Breast epithelium (tissue), 4 donors: ENCODE measurements at regions not wholly inside any gene's neighbourhood (a gene's known extent, or its start where the extent isn't known, plus 50 kb on each side); places are given as distances from the start of the nearest gene placed in this dataset.

Source experiments
- DNase-seq, 2 donors: peaks; one replicate each; pipeline ENCODE4 v3.0.0-alpha.2; 2019; ENCODE audit warnings: low spot score in 2 of 2
- H3K27ac ChIP-seq, 2 donors: fragments of 200-600 bp; sonication (generic) in 1 of 2; one replicate each; pipeline ENCODE4 v1.5.1; 2016 to 2019; ENCODE audit warnings: mild to moderate bottlenecking in 1 of 2
- H3K27me3 ChIP-seq, 2 donors: fragments of 200-600 bp; sonication (generic) in 1 of 2; one replicate each; pipeline versions ENCODE4 v1.5.1 to v1.6.0; 2017 to 2019; ENCODE audit warnings: control low read depth in 1 of 2, mild to moderate bottlenecking in 1 of 2
- H3K36me3 ChIP-seq: fragments of 200-600 bp; one replicate; pipeline ENCODE4 v1.5.1; 2019
- H3K4me1 ChIP-seq, 2 donors: fragments of 200-600 bp; sonication (generic); one replicate each; pipeline ENCODE4 v1.5.1; 2016 to 2019; ENCODE audit warnings: control low read depth in 1 of 2
- H3K4me3 ChIP-seq, 3 donors: fragments of 200-600 bp; sonication (generic); 1 replicate in 2 of 3; 2 replicates in 1 of 3; pipeline ENCODE4 v1.5.1; 2016 to 2019; ENCODE audit warnings: mild to moderate bottlenecking in 3 of 3, moderate library complexity in 2 of 3
- H3K9me3 ChIP-seq, 2 donors: fragments of 200-600 bp; sonication (generic) in 1 of 2; one replicate each; pipeline ENCODE4 v1.5.1; 2016 to 2019; ENCODE audit warnings: control low read depth in 1 of 2
- CTCF ChIP-seq, 3 donors: fragments of 450-650 bp; IDR thresholded peaks; one replicate each; pipeline ENCODE4 v1.5.1; 2016 to 2017; ENCODE audit warnings: antibody characterized with exemption in 3 of 3, mild to moderate bottlenecking in 3 of 3, moderate library complexity in 3 of 3
- POLR2A ChIP-seq: fragments of 450-650 bp; IDR thresholded peaks from one replicate; pipeline ENCODE4 v1.6.1; 2016; ENCODE audit warnings: antibody characterized with exemption, mild to moderate bottlenecking, moderate library complexity
- POLR2AphosphoS5 ChIP-seq, 3 donors: sonication (generic); formaldehyde crosslinking; IDR thresholded peaks; one replicate each; pipeline ENCODE4 v1.6.1; 2017; ENCODE audit warnings: antibody characterized with exemption in 3 of 3
- intact Hi-C: fragments of 100-400 bp; cut with DNase I; formaldehyde crosslinking; loops from one replicate; pipeline ENCODE4 v1.15.1; 2023; ENCODE audit warnings: low total_unique reads

DNA sequence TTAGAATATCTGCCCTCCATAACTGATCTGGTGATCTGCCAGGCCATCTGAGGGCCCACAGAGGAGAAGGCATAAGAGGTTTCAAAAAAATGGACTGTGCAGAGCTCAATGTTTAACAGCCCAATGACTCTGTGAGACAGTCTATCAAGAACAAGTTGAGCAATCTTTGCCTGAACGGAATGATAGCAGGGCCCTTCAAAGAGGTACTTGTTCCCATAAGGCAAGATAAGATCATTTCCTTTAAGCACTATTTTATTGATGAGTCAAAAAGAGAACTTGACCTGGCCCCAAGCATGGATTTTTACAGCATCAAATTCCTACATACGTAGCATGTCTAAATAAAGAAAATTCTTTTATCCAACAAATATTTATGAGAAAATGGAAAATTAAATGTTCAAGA, 182.8 kb downstream of the IDS start:
- no peak for TF ChIP-seq POLR2A
- no peak for TF ChIP-seq CTCF (IDR thresholded peaks at IDR 0.05)
- no peak for TF ChIP-seq POLR2AphosphoS5 (IDR thresholded peaks at IDR 0.05)
- H3K4me3 ChIP-seq = no peak overlapping the region
- no peak for DNase-seq
- no peaks in the 10 kb centered on the region for H3K27me3 ChIP-seq
- H3K36me3 ChIP-seq = no peaks in the 10 kb centered on the region
- intact Hi-C loops = no loop called here
- no peaks in the 10 kb centered on the region for H3K9me3 ChIP-seq
- H3K27ac ChIP-seq = no peak overlapping the region
- H3K4me1 ChIP-seq = no peaks in the 10 kb centered on the region

DNA sequence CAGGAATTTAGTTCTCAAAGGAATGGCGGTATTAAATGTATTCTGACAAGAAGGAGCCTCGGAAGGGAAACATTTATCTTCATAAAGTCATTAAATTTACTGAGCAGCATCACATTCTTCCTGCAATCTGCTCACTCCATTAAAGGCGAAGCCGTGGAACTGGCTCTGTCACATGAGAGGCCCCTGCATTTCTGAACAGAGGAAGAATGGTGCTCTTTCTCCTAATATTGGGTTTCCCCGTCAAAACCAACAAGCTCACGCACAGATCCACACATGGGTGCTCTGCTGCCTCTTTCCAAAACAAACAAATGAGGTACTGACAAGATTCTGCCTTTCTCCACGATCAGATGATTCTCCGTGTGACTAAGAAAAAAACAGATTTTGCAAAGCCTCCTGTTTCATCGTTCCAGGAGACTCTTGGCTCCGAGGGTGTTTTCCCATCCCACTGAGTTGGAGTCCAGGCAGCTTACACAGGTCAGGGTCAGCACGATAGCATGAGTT, 191.2 kb downstream of the IDS start:
- H3K27me3 ChIP-seq = no peaks in the 10 kb centered on the region
- no peak for DNase-seq
- H3K9me3 ChIP-seq = no peaks in the 10 kb centered on the region
- intact Hi-C loops = no loop called here
- no peaks in the 10 kb centered on the region for H3K36me3 ChIP-seq
- TF ChIP-seq POLR2A (no peak), CTCF (IDR thresholded peaks at IDR 0.05) (no peak), POLR2AphosphoS5 (IDR thresholded peaks at IDR 0.05) (no peak)
- H3K4me1 ChIP-seq = no peaks in the 10 kb centered on the region
- H3K27ac ChIP-seq = no peak overlapping the region
- H3K4me3 ChIP-seq = no peak overlapping the region

DNA sequence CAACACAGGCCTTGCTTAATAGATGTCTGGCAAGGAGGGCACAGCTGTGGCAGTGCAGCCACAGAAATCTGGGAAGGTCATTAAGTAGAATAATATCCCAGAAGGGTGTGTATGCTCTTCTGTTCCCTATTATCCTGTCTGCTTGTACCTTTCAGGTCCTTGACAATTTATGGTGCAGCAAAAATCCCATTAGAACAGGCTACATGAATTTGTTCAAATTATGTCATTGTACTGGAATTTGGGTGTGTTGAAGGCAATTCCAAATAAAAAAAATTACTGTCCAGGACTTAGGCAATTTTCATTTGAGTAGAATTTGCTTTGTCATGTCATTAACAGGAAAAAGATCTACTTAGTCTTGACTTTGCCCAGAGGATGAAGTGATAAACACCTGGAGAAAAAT, 192.1 kb downstream of the IDS start:
- H3K4me1 ChIP-seq = no peaks in the 10 kb centered on the region
- no peaks in the 10 kb centered on the region for H3K9me3 ChIP-seq
- intact Hi-C loops = no loop called here
- no peak overlapping the region for H3K4me3 ChIP-seq
- no peak for DNase-seq
- no peaks in the 10 kb centered on the region for H3K27me3 ChIP-seq
- H3K36me3 ChIP-seq = no peaks in the 10 kb centered on the region
- no peak overlapping the region for H3K27ac ChIP-seq
- TF ChIP-seq CTCF (IDR thresholded peaks at IDR 0.05) = no peak
- no peak for TF ChIP-seq POLR2A
- TF ChIP-seq POLR2AphosphoS5 (IDR thresholded peaks at IDR 0.05) = no peak

DNA sequence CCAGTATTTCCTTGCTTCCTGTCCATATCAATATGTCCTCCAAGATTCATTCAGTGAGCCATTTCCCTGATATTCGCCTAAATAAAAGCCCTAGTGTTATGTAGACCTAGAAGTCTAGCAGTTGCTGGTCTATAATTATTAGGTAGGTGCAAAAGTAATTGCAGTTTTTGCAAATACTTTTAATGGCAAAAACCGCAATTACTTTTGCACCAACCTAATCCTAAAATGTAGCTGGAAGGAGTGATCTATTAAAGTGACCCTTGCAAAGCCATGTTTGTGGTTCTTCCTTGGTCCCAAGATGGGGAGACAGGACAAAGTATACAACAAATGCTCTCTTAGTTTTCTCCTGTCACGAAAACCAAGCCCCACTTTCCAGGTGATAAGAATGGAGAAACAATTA, 193.0 kb downstream of the IDS start:
- Histone ChIP-seq H3K9me3 (no peaks in the 10 kb centered on the region), H3K36me3 (no peaks in the 10 kb centered on the region), H3K4me3 (no peak overlapping the region), H3K4me1 (no peaks in the 10 kb centered on the region), H3K27me3 (no peaks in the 10 kb centered on the region), H3K27ac (no peak overlapping the region)
- TF ChIP-seq POLR2A (no peak), CTCF (IDR thresholded peaks at IDR 0.05) (no peak), POLR2AphosphoS5 (IDR thresholded peaks at IDR 0.05) (no peak)
- no peak for DNase-seq
- intact Hi-C loops = no loop called here

DNA sequence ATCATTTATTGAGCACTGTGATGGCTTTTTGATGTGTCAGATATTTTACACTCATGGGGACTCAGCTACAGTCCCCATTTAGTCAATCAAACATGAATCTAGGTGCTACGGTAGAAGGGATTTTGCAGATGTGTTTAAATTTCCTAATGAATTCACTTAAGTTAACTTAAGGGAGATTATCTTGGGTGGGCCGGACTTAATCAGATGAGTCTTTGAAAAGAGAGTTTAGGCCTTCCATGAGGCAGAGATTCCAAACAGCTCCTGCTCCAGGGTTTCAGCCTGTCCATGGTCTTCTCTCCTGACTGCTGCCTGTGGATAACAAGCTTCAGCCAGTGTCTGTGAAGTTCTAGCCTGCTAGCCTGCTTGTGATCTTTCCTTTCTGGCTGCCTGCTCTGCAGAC, 202.4 kb downstream of the IDS start:
- Histone ChIP-seq H3K36me3 (no peaks in the 10 kb centered on the region), H3K27me3 (peaks cover 0 to 7% of the 10 kb centered on the region in 2 donors), H3K4me1 (no peaks in the 10 kb centered on the region), H3K4me3 (no peak overlapping the region), H3K27ac (no peak overlapping the region), H3K9me3 (no peaks in the 10 kb centered on the region)
- TF ChIP-seq CTCF (IDR thresholded peaks at IDR 0.05) (no peak), POLR2AphosphoS5 (IDR thresholded peaks at IDR 0.05) (no peak), POLR2A (no peak)
- intact Hi-C loops = no loop called here
- no peak for DNase-seq
